H1 (cell line): ENCODE measurements at regions not wholly inside any gene's neighbourhood (a gene's known extent, or its start where the extent isn't known, plus 50 kb on each side); places are given as distances from the start of the nearest gene placed in this dataset.

Experiments used
- CTCF ChIA-PET: fragments of 300-600 bp; sonication (Branson Sonifier 250); formaldehyde crosslinking; loops from one replicate; lab custom pipeline; 2021; ENCODE audit not compliant: partially characterized antibody; lab: Charles Lee
- POLR2A ChIA-PET: fragments of 300-600 bp; sonication (Branson Sonifier 250); formaldehyde crosslinking; loops from one replicate; lab custom pipeline; 2021; ENCODE audit warnings: inconsistent platforms; ENCODE audit not compliant: partially characterized antibody; lab: Charles Lee
- DNase-seq, 2 experiments: peaks; one replicate each; pipeline versions ENCODE4 v3.0.0 to v3.0.0-alpha.2; 2010 to 2022; ENCODE audit warnings: low spot score in 2 of 2, low read depth in 1 of 2, mixed read lengths in 1 of 2
- FAIRE-seq: peaks from 2 replicates; lab custom pipeline; 2011; peaks lifted over from hg19 to GRCh38; lab: Jason Lieb, UNC
- H2AFZ ChIP-seq: 2 replicates; pipeline ENCODE4 v1.8.1; 2012; ENCODE audit warnings: low read length, inconsistent platforms
- H2AK5ac ChIP-seq: 2 replicates; pipeline ENCODE4 v1.6.1; 2013; ENCODE audit warnings: low read depth, low read length
- H2BK120ac ChIP-seq: replicated peaks from 2 replicates; pipeline ENCODE3; 2013; ENCODE audit warnings: low read depth, low read length, inconsistent platforms
- H2BK12ac ChIP-seq: 2 replicates; pipeline ENCODE4 v1.6.1; 2013; ENCODE audit warnings: low read depth, low read length
- H2BK15ac ChIP-seq: 2 replicates; pipeline ENCODE4 v1.6.1; 2013; ENCODE audit warnings: low read length
- H2BK20ac ChIP-seq: 2 replicates; pipeline ENCODE4 v1.6.1; 2013; ENCODE audit warnings: low read length
- H2BK5ac ChIP-seq: 2 replicates; pipeline ENCODE4 v1.6.1; 2013; ENCODE audit warnings: low read depth, low read length
- H3K14ac ChIP-seq: 2 replicates; pipeline ENCODE4 v1.6.1; 2013; ENCODE audit warnings: inconsistent platforms; ENCODE audit not compliant: insufficient read length
- H3K18ac ChIP-seq: 2 replicates; pipeline ENCODE4 v1.6.1; 2013; ENCODE audit warnings: low read length; ENCODE audit errors: extremely low read depth
- H3K23ac ChIP-seq: 2 replicates; pipeline ENCODE4 v1.6.1; 2013; ENCODE audit warnings: inconsistent platforms; ENCODE audit not compliant: insufficient read length
- H3K23me2 ChIP-seq: 2 replicates; pipeline ENCODE4 v1.6.1; 2013; ENCODE audit warnings: low read depth, low read length
- H3K27ac ChIP-seq: 2 replicates; pipeline ENCODE4 v1.6.1; 2011; ENCODE audit warnings: low read depth, low read length, inconsistent platforms
- H3K27me3 ChIP-seq, 4 experiments: replicated peaks in 1 of 4; 1 replicate in 1 of 4; 2 replicates in 3 of 4; pipeline versions ENCODE4 v1.6.1 to v1.8.1; 2011 to 2013; ENCODE audit warnings: low read length in 3 of 4, mild to moderate bottlenecking in 3 of 4, inconsistent platforms in 2 of 4, mixed read lengths in 2 of 4, moderate library complexity in 1 of 4; ENCODE audit not compliant: control insufficient read depth in 3 of 4, insufficient read depth in 3 of 4; ENCODE audit errors: extremely low read depth in 1 of 4
- H3K36me3 ChIP-seq, 4 experiments: 2 replicates each; pipeline versions ENCODE4 v1.6.1 to v1.8.1; 2011 to 2013; ENCODE audit warnings: mild to moderate bottlenecking in 4 of 4, low read length in 3 of 4, moderate library complexity in 2 of 4, control low read depth in 1 of 4, inconsistent platforms in 1 of 4; ENCODE audit not compliant: insufficient read depth in 4 of 4, control insufficient read depth in 2 of 4
- H3K4ac ChIP-seq: replicated peaks from 2 replicates; pipeline ENCODE3; 2013; ENCODE audit warnings: low read length, low read depth, mixed read lengths, inconsistent platforms; ENCODE audit not compliant: insufficient read length
- H3K4me1 ChIP-seq, 4 experiments: replicated peaks in 1 of 4; 1 replicate in 1 of 4; 2 replicates in 3 of 4; pipeline versions ENCODE4 v1.6.1 to v1.8.1; 2011 to 2013; ENCODE audit warnings: low read length in 3 of 4, inconsistent platforms in 2 of 4, mixed read lengths in 1 of 4; ENCODE audit not compliant: insufficient read depth in 4 of 4, control insufficient read depth in 3 of 4
- H3K4me2 ChIP-seq, 2 experiments: 2 replicates each; pipeline versions ENCODE4 v1.6.1 to v1.8.1; 2011 to 2013; ENCODE audit warnings: low read depth in 2 of 2, low read length in 2 of 2, control low read depth in 1 of 2, inconsistent platforms in 1 of 2, mild to moderate bottlenecking in 1 of 2; ENCODE audit not compliant: insufficient read depth in 1 of 2
- H3K4me3 ChIP-seq, 4 experiments: fragments of 200-600, 300-600 bp in 1 of 4; sonication (generic), shearing (Covaris generic), sonication (Bioruptor Twin) in 1 of 4; 2 replicates each; pipeline versions ENCODE4 v1.5.1 to v1.8.1; 2011 to 2016; ENCODE audit warnings: low read length in 4 of 4, low read depth in 3 of 4, control low read depth in 2 of 4, inconsistent platforms in 2 of 4, mild to moderate bottlenecking in 2 of 4, mixed read lengths in 1 of 4, moderate library complexity in 1 of 4; ENCODE audit not compliant: insufficient read depth in 2 of 4; ENCODE audit errors: extremely low read depth in 1 of 4
- H3K56ac ChIP-seq: replicated peaks from 2 replicates; pipeline ENCODE3; 2013; ENCODE audit warnings: low read depth, mild to moderate bottlenecking, mixed read lengths, low read length, inconsistent platforms; ENCODE audit not compliant: insufficient read length
- H3K79me1 ChIP-seq: 2 replicates; pipeline ENCODE4 v1.6.1; 2013; ENCODE audit warnings: low read depth, low read length, control low read depth
- H3K79me2 ChIP-seq, 2 experiments: 2 replicates each; pipeline versions ENCODE4 v1.6.1 to v1.8.1; 2012 to 2013; ENCODE audit warnings: low read length in 2 of 2, mild to moderate bottlenecking in 2 of 2, inconsistent platforms in 1 of 2; ENCODE audit not compliant: insufficient read depth in 2 of 2, control insufficient read depth in 1 of 2
- H3K9ac ChIP-seq, 4 experiments: replicated peaks in 1 of 4; 1 replicate in 1 of 4; 2 replicates in 3 of 4; pipeline versions ENCODE4 v1.6.1 to v1.8.1; 2011 to 2013; ENCODE audit warnings: low read depth in 3 of 4, low read length in 3 of 4, control low read depth in 2 of 4, mild to moderate bottlenecking in 2 of 4, moderate library complexity in 2 of 4, inconsistent platforms in 1 of 4; ENCODE audit errors: extremely low read depth in 1 of 4
- H3K9me3 ChIP-seq, 2 experiments: 2 replicates each; pipeline versions ENCODE4 v1.6.1 to v1.8.1; 2012 to 2013; ENCODE audit warnings: mild to moderate bottlenecking in 2 of 2, moderate library complexity in 2 of 2, control low read depth in 1 of 2, inconsistent platforms in 1 of 2, low read depth in 1 of 2, low read length in 1 of 2, mixed read lengths in 1 of 2; ENCODE audit not compliant: insufficient read depth in 2 of 2
- H4K20me1 ChIP-seq, 2 experiments: replicated peaks in 1 of 2; 2 replicates each; pipeline versions ENCODE3 to v1.8.1; 2011 to 2013; ENCODE audit warnings: inconsistent platforms in 2 of 2, low read length in 2 of 2, mild to moderate bottlenecking in 1 of 2; ENCODE audit not compliant: insufficient read depth in 2 of 2, control insufficient read depth in 1 of 2
- H4K5ac ChIP-seq: 2 replicates; pipeline ENCODE4 v1.6.1; 2013; ENCODE audit warnings: low read length, low read depth, mixed read lengths, inconsistent platforms; ENCODE audit not compliant: insufficient read length
- H4K8ac ChIP-seq: 2 replicates; pipeline ENCODE4 v1.8.0; 2013; ENCODE audit warnings: mild to moderate bottlenecking, moderate library complexity, low read length, inconsistent platforms; ENCODE audit not compliant: insufficient read depth; ENCODE audit errors: extremely low read depth
- H4K91ac ChIP-seq: replicated peaks from 2 replicates; pipeline ENCODE3; 2013; ENCODE audit warnings: low read length, mixed read lengths, inconsistent platforms; ENCODE audit not compliant: insufficient read length
- BCL11A ChIP-seq, 2 experiments: IDR thresholded peaks; one replicate each; pipeline ENCODE4 v1.6.1; 2011; ENCODE audit warnings: low read depth in 2 of 2, low read length in 2 of 2, mild to moderate bottlenecking in 2 of 2
- CREB1 ChIP-seq: IDR thresholded peaks from 2 replicates; pipeline ENCODE4 v1.6.1; 2012; ENCODE audit warnings: inconsistent platforms
- EZH2 ChIP-seq: fragments of 200-600 bp; sonication (generic); IDR thresholded peaks from 2 replicates; pipeline ENCODE4 v1.7.1; 2012; ENCODE audit warnings: low read depth, mild to moderate bottlenecking, moderate library complexity, low read length, inconsistent platforms; ENCODE audit not compliant: severe bottlenecking
- JUN ChIP-seq: IDR thresholded peaks from 2 replicates; pipeline ENCODE4 v1.6.1; 2011; ENCODE audit warnings: low read depth, mild to moderate bottlenecking, improper control_type of control experiment, low read length
- JUND ChIP-seq: IDR thresholded peaks from 2 replicates; pipeline ENCODE4 v1.6.1; 2011; ENCODE audit warnings: mild to moderate bottlenecking, improper control_type of control experiment, low read length
- KDM1A ChIP-seq: fragments of 200-600, 300-600 bp; sonication (generic); IDR thresholded peaks from 2 replicates; pipeline ENCODE4 v1.7.1; 2016; ENCODE audit warnings: mild to moderate bottlenecking, low read length, borderline replicate concordance
- MAFK ChIP-seq: IDR thresholded peaks from 2 replicates; pipeline ENCODE4 v1.6.1; 2012; ENCODE audit warnings: low read depth, mild to moderate bottlenecking, improper control_type of control experiment, low read length
- MAX ChIP-seq: IDR thresholded peaks from 2 replicates; pipeline ENCODE4 v1.6.1; 2012; ENCODE audit warnings: inconsistent platforms
- NANOG ChIP-seq: IDR thresholded peaks from 2 replicates; pipeline ENCODE4 v1.6.1; 2011; ENCODE audit warnings: low read length, low read depth, mild to moderate bottlenecking, inconsistent platforms; ENCODE audit not compliant: insufficient read depth, poor library complexity, severe bottlenecking
- POU5F1 ChIP-seq: IDR thresholded peaks from 2 replicates; pipeline ENCODE4 v1.6.1; 2011; ENCODE audit warnings: low read depth, mild to moderate bottlenecking, low read length, moderate library complexity
- RAD21 ChIP-seq, 2 experiments: IDR thresholded peaks in 1 of 2; conservative IDR thresholded peaks in 1 of 2; 2 replicates each; pipeline ENCODE4 v1.6.1; 2011; ENCODE audit warnings: low read depth in 2 of 2, low read length in 2 of 2, improper control_type of control experiment in 1 of 2, inconsistent platforms in 1 of 2, mild to moderate bottlenecking in 1 of 2, moderate library complexity in 1 of 2
- RFX5 ChIP-seq: IDR thresholded peaks from 2 replicates; pipeline ENCODE4 v1.6.1; 2011; ENCODE audit warnings: low read depth, low read length, improper control_type of control experiment, borderline replicate concordance
- SP1 ChIP-seq: IDR thresholded peaks from 2 replicates; pipeline ENCODE4 v1.6.1; 2011; ENCODE audit warnings: low read depth, low read length
- SP4 ChIP-seq: IDR thresholded peaks from 2 replicates; pipeline ENCODE4 v1.6.1; 2012; ENCODE audit warnings: low read length, inconsistent platforms
- TBP ChIP-seq: IDR thresholded peaks from 2 replicates; pipeline ENCODE4 v1.6.1; 2011; ENCODE audit warnings: low read depth, low read length, improper control_type of control experiment
- WGBS, 2 experiments: shearing (Covaris generic) in 1 of 2; methylation state at CpG; one replicate each; pipeline versions ENCODE4 v1.1.6 to v1.1.7; 2013 to 2015; ENCODE audit warnings: low lambda C conversion rate in 2 of 2, mixed read lengths in 2 of 2, inconsistent platforms in 1 of 2, low coverage in 1 of 2, missing lambda C conversion rate in 1 of 2; ENCODE audit not compliant: insufficient replicate concordance in 2 of 2, insufficient coverage in 1 of 2, insufficient read length in 1 of 2; ENCODE audit errors: extremely low coverage in 1 of 2, missing lambda C conversion rate in 1 of 2; 5-methylcytosine and 5-hydroxymethylcytosine counted together

- Histone ChIP-seq H3K18ac (no peak overlapping the region), H4K5ac (no peak overlapping the region), H3K14ac (no peak overlapping the region), H3K23me2 (no peaks in the 10 kb centered on the region), H3K9me3 (no peaks in the 10 kb centered on the region), H3K56ac (no peak overlapping the region), H4K20me1 (peaks cover 0 to 2% of the 10 kb centered on the region in 2 experiments), H3K27ac (no peak overlapping the region), H2BK12ac (no peak overlapping the region), H2AK5ac (no peak overlapping the region), H3K4ac (no peak overlapping the region), H2BK15ac (no peak overlapping the region; the same call in 1 of the 2 replicates), H2AFZ (no peak overlapping the region), H3K4me2 (no peak overlapping the region), H2BK120ac (no peak overlapping the region), H2BK5ac (no peak overlapping the region), H3K27me3 (peaks cover 0 to 2% (median 0%) of the 10 kb centered on the region in 4 experiments; a peak in 2 of 7 replicates), H3K23ac (no peak overlapping the region), H3K79me2 (no peaks in the 10 kb centered on the region), H4K8ac (no peak overlapping the region), H3K9ac (no peak overlapping the region), H3K4me3 (no peak overlapping the region), H3K4me1 (peaks cover 2 to 15% (median 5%) of the 10 kb centered on the region in 4 experiments; a peak in 6 of 7 replicates), H3K36me3 (no peaks in the 10 kb centered on the region), H4K91ac (no peak overlapping the region), H3K79me1 (no peaks in the 10 kb centered on the region), H2BK20ac (no peak overlapping the region)
- FAIRE-seq (no peak), DNase-seq (no peak)
- POLR2A ChIA-PET: no interaction called here
- CTCF ChIA-PET: interaction anchor here (1.0 to 4.2 kb wide), 6 partner anchors 12 to 440 kb away, joined by 3 to 30 read pairs (median 4); no protein-coding TSS in a partner anchor
- WGBS, 2 experiments: 84% methylated on average over 17 of the region's 18 CpGs; no CpG with 5 or more reads in 1 of the 2 experiments
- TF ChIP-seq RFX5: no peak
- no peak for TF ChIP-seq EZH2
- no peak for TF ChIP-seq RAD21 (IDR thresholded peaks at IDR 0.05 in 1 of 2, conservative IDR thresholded peaks at IDR 0.05 in 1 of 2; ENCODE audit: low read depth in 2 of 2, low read length in 2 of 2)
- no peak for TF ChIP-seq MAFK
- TF ChIP-seq TBP: no peak
- TF ChIP-seq SP1: no peak
- no peak for TF ChIP-seq MAX
- no peak for TF ChIP-seq KDM1A
- no peak for TF ChIP-seq POU5F1
- no peak for TF ChIP-seq SP4
- no peak for TF ChIP-seq BCL11A (IDR thresholded peaks at IDR 0.05; ENCODE audit: low read depth in 2 of 2, low read length in 2 of 2)
- no peak for TF ChIP-seq CREB1
- TF ChIP-seq NANOG: no peak
- TF ChIP-seq JUND: no peak
- TF ChIP-seq JUN: no peak
These were observed 179.2 kb downstream of the IRF8 start for GRCh38 chr16:86078121-86078600.
